GM12872 (cell line): ENCODE measurements at regions not wholly inside any gene's neighbourhood (a gene's known extent, or its start where the extent isn't known, plus 50 kb on each side); places are given as distances from the start of the nearest gene placed in this dataset.

Source experiments
- TF ChIP-seq, protein P1 (sequence below): IDR thresholded peaks from 3 replicates; pipeline ENCODE4 v1.5.1; 2011; ENCODE audit warnings: low read depth, mild to moderate bottlenecking, low read length, moderate library complexity; ENCODE audit not compliant: insufficient read depth

DNA sequence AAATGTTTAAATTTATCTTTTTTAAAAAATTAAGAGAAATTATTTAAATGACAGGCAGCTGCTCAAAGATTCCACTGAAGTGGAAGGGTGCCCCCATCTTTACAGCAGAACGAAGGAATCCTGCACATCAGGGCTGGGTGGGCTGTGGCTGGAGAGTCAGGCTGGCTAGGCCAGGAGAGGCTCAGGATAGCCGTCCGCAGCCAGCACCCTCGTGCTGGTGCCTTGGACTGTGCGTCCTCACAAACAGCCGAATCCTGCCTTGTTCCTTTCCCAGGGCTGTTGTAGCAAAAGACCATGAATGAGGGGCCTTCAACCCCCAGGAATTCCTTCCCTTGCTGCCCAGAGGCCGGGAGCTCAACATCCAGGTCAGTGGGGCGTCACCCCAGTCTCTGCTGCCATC is 64.6 kb upstream of the FCN1 start:
- TF ChIP-seq, protein P1, sequence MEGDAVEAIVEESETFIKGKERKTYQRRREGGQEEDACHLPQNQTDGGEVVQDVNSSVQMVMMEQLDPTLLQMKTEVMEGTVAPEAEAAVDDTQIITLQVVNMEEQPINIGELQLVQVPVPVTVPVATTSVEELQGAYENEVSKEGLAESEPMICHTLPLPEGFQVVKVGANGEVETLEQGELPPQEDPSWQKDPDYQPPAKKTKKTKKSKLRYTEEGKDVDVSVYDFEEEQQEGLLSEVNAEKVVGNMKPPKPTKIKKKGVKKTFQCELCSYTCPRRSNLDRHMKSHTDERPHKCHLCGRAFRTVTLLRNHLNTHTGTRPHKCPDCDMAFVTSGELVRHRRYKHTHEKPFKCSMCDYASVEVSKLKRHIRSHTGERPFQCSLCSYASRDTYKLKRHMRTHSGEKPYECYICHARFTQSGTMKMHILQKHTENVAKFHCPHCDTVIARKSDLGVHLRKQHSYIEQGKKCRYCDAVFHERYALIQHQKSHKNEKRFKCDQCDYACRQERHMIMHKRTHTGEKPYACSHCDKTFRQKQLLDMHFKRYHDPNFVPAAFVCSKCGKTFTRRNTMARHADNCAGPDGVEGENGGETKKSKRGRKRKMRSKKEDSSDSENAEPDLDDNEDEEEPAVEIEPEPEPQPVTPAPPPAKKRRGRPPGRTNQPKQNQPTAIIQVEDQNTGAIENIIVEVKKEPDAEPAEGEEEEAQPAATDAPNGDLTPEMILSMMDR: no peak

DNA sequence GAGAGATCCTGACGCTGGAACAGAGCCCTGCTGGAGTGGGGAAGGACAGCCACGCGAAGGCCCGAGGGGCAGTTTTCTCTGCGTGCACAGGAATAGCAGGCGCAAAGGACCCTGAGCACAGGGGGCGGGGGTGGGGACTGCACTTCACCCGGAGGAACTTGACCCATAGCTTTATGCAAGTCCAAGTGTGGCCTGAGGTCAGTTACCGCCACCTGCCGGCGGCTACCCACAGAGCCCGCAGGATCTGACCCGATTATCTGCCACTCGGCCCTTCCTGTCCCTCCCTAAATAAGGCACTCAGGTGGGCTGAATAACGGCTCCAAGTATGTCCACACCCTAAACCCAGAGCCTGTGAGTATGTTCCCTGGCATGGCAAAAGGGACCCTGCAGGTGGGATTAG is 65.4 kb upstream of the FCN1 start:
- TF ChIP-seq, protein P1: peak; percentile 65

DNA sequence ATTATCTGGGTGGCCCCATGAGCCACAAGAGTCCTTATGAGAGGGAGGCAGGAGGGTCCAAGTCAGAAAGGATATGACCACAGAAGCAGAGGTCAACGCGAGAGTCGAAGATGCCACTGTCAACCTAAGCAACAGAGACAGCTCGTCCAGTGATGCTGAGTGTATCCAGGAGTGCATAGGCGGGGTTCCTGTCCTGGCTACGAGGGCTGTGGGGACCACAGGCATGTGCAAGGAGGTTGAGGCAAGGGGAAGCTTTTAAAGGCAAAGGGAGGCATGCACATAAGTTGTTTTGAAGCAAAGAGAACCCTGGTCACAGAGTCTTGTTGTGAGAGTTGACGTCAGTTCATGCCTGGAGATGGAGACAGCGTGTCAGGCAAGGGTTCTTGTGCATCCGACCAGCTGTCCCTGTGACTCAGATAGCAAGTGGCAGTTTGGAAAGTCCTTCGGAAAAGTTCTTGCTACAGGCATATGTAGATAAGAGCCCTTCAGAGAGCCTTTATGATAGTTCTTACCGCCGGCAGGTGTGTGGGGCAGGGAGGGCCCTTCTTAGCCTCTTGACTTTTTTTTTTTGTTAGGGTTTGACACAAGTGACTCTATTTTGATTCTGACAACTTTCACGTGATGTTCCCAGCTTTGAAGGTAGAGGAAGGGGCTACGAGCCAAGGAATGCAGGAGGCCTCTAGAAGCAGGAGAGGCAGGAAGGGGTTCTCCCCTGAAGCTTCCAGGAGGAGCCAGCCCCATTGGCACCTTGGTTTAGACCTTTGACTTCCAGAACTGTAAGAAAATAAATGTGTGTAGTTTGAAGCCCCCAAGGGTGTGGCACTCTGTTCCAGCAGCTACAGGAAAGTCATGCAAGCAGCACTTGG is 66.0 kb upstream of the FCN1 start:
- TF ChIP-seq, protein P1: no peak

DNA sequence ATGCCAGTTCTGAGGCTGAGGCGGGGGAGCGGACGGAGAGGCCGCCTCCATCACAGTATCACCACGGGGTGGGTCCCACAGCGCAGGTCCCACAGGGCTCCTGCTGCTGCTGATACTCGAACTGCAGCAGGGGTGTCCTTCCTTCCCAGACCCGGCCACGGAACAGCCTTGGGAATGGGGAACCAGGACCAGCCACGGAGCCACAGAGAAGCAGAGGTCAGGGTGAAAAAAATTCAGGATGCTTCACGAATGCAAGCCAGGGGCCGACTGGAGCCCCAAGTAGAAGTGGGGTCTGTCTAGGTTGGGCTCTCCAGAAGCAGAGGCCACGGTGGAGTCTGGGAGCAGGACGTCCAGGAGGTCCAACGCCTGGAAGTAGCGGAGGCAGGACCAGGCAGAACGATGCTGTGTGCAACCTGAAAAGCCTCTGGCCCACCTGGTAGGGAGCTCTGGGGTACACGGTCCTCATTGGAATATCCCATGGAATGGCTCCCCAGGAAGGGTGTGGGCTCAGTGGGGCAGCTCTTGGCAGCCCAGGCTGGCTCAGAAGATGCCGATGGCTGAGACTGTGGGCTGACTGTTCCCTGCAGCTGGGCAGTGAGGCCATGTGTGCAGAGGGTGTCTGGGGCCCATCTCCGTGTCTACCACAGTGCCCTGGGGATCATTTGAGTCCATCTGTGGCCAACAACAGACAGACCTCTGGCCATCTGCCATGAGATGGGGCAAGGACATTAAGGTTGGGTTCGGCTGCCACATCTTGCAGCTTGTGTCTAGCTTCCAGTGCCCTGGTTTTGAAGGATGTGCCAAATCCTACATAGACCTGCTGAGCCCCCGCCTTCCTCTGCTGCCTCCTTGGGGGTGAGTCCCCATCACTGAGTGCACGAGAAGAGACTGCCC is 66.9 kb upstream of the FCN1 start:
- TF ChIP-seq, protein P1: no peak

DNA sequence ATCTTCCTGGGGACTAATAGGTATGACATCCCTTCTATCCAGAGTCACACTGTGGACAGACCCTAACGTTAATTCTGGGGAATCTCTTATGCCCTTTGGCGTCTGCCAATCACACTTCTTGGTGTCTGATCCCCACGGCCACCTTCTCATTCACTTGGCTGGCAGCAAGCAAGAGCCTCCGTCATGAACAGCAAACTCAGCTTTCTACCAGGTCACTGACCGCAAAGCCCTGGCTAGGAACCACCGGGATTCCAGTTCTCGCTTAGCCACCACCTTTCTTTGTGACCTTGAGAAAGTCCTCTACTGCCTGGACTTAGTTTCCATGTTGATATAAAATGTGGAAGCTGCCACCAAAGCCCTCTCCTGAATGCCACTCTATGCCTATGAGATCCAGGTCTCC is 67.7 kb upstream of the FCN1 start:
- TF ChIP-seq, protein P1: no peak

DNA sequence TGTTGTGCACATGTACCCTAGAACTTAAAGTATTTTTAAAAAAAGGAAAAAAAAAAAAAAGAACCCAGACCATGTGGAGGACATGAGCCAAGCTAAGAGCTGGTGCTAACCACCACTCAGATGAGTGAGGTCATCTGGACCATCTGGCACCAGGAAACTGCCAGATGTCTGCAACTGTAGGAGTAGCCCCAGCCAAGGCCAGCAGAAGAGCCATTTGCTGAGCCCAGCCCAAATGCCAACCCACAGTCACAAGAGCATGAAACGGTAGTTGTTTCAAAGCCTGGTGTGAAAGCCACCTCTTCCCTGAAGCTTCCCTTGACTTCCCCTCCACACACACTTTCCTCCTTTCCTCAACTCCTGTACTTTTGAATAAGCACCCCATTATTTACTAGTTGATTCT is 69.2 kb upstream of the FCN1 start:
- TF ChIP-seq, protein P1: no peak

DNA sequence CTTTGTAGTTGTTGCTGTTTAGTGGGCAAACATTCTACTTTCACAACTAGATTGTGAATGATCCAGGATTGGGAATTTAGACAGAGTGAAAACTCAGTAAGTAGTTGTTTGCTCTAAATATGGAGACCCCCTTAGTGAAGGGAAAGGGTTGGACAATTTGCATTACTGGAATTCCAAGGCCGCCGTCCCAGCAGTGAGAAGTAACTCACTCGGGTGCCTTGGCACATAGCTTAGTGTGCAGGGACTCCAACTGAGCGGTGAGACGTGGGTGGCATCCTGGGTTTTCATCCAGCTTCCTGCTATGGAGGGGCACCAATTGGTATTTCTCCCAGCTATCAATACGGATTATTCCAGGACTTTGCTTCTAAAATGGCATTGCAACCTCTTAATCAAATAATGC is 69.7 kb upstream of the FCN1 start:
- TF ChIP-seq, protein P1: no peak
